IMR-90 (cell line): ENCODE measurements at regions not wholly inside any gene's neighbourhood (a gene's known extent, or its start where the extent isn't known, plus 50 kb on each side); places are given as distances from the start of the nearest gene placed in this dataset.

ENCODE experiments used
- CTCF ChIP-seq: conservative IDR thresholded peaks from 2 replicates; pipeline ENCODE4 v1.5.1; 2012; ENCODE audit warnings: mild to moderate bottlenecking, low read depth, low read length, improper control_type of control experiment
- FOS ChIP-seq: fragments of 150-350 bp; IDR thresholded peaks from 2 replicates; pipeline ENCODE4 v1.6.1; 2016; ENCODE audit warnings: low read depth, low read length
- MAZ ChIP-seq: IDR thresholded peaks from 2 replicates; pipeline ENCODE4 v1.6.1; 2012; ENCODE audit warnings: low read depth, mild to moderate bottlenecking, low read length, improper control_type of control experiment, moderate library complexity, borderline replicate concordance
- MXI1 ChIP-seq: IDR thresholded peaks from 2 replicates; pipeline ENCODE4 v1.6.1; 2012; ENCODE audit warnings: low read depth, mild to moderate bottlenecking, low read length, moderate library complexity, borderline replicate concordance
- POLR2A ChIP-seq: IDR thresholded peaks from 2 replicates; pipeline ENCODE4 v1.6.1; 2012; ENCODE audit warnings: mild to moderate bottlenecking, low read depth, low read length
- RAD21 ChIP-seq: IDR thresholded peaks from 2 replicates; pipeline ENCODE4 v1.6.1; 2012; ENCODE audit warnings: low read length, improper control_type of control experiment
- RCOR1 ChIP-seq: IDR thresholded peaks from 2 replicates; pipeline ENCODE4 v1.6.1; 2012; ENCODE audit warnings: mild to moderate bottlenecking, low read length, improper control_type of control experiment; ENCODE audit not compliant: insufficient replicate concordance
- RFX5 ChIP-seq: IDR thresholded peaks from 2 replicates; pipeline ENCODE4 v1.8.0; 2012; ENCODE audit warnings: low read depth, mild to moderate bottlenecking, low read length, moderate library complexity

DNA sequence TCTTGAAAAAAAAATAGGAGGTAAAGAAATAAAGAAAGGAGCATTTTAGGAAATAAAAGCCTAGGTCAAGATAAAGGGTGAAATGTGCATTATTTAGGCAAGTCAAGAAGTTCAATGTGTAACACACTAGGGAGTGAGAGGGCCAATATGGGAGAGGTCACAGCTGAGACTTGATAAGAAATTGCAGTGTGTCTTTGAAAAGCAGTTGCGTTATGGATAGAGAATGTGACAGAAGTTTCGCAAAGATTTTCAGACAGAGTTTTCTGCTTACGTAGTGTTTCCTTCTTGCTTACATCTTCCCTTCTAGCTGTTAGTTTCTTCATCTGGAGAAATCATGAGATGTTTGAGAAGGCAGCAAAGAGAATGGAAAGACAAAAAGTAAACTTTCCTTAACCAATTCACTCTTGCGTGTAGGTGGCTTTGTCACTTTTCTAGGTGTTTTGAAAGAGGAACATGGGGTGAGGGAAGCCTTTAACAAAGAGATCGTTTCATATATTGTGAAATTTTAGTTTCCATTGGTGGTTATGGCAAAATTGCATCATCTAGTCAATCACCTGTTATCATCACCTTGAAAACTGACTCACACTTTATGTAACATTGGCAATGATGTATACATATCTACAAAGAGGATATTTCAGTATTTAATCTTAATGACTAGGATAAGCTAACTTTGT lies 975.5 kb downstream of the OLFM4 start:
- TF ChIP-seq CTCF (no peak), MAZ (no peak), RAD21 (no peak), POLR2A (no peak), RFX5 (no peak), RCOR1 (no peak), FOS (no peak), MXI1 (no peak)
